ENCODE measurements at regions not wholly inside any gene's neighbourhood (a gene's known extent, or its start where the extent isn't known, plus 50 kb on each side); places are given as distances from the start of the nearest gene placed in this dataset.
"Not testable (repeated sequence)": the region's sequence is repeated elsewhere in the genome, so short reads cannot be mapped to it uniquely, and the experiment has no call there.

DNA sequence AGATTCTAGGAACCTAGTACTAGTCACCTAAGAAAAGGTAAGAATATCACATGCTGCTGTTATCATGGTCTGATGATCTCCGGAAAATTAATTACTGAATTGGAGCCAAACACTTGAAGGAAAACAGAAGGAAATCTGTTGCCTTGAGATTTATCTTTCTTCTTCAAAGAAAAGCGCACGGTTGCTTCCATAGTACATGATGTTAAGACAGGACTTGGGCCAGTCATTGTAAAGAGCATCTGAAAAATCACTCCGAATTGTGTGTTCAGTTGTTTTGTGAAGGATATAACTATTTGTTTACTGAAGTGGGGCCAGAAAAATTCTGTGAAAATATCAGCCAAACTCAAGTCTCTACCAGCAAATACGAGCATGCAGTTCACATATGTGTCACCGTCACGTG is 134.9 kb upstream of the FOXN3 start:
- H3K4me1 ChIP-seq: no peaks in the 10 kb centered on the region
- no peaks in the 10 kb centered on the region for H3K9me3 ChIP-seq
- peak in 1 of 4 donors; percentile 29 for ATAC-seq
- H3K27ac ChIP-seq: no peak overlapping the region
- DNase-seq: no peak
- no peak overlapping the region for H3K4me3 ChIP-seq
- H3K36me3 ChIP-seq (ENCODE audit: insufficient read depth in 1 of 2, low read depth in 1 of 2): no peaks in the 10 kb centered on the region
- intact Hi-C loops (cut with DNase I): no loop called here
- H3K27me3 ChIP-seq (ENCODE audit: insufficient read depth in 3 of 3, low read length in 2 of 3): no peaks in the 10 kb centered on the region
- TF ChIP-seq, protein P1, sequence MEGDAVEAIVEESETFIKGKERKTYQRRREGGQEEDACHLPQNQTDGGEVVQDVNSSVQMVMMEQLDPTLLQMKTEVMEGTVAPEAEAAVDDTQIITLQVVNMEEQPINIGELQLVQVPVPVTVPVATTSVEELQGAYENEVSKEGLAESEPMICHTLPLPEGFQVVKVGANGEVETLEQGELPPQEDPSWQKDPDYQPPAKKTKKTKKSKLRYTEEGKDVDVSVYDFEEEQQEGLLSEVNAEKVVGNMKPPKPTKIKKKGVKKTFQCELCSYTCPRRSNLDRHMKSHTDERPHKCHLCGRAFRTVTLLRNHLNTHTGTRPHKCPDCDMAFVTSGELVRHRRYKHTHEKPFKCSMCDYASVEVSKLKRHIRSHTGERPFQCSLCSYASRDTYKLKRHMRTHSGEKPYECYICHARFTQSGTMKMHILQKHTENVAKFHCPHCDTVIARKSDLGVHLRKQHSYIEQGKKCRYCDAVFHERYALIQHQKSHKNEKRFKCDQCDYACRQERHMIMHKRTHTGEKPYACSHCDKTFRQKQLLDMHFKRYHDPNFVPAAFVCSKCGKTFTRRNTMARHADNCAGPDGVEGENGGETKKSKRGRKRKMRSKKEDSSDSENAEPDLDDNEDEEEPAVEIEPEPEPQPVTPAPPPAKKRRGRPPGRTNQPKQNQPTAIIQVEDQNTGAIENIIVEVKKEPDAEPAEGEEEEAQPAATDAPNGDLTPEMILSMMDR (IDR thresholded peaks at IDR 0.05): no peak
- 78 to 83% (median 82%) methylated on average over 7 of the region's 7 CpGs for WGBS, 3 donors

DNA sequence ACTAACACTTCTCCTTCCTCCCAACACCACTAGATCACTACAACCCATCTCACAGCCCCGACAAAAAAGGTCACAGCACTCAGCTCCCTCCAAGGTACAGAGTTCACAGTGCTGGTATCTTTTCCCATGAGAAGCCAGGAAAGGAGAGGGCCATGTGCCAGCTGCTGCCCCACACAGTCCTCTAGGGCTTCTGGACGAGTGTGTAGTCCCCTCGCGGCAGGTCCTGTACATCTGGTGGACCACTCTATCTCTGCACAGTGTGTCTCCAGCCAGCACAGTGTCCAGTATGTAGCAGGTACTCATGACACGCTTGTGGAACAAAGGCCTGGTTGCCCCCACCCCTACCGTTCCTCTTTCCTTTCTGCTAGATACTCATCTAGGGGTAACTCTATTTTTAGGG is 134.4 kb upstream of the FOXN3 start:
- Histone ChIP-seq H3K4me1 (no peaks in the 10 kb centered on the region), H3K27me3 (ENCODE audit: insufficient read depth in 3 of 3, low read length in 2 of 3) (no peaks in the 10 kb centered on the region), H3K4me3 (no peak overlapping the region), H3K36me3 (ENCODE audit: insufficient read depth in 1 of 2, low read depth in 1 of 2) (no peaks in the 10 kb centered on the region), H3K9me3 (no peaks in the 10 kb centered on the region), H3K27ac (no peak overlapping the region)
- ATAC-seq (peak in 1 of 4 donors; percentile 52), DNase-seq (no peak)
- TF ChIP-seq, protein P1 (IDR thresholded peaks at IDR 0.05): no peak
- intact Hi-C loops (cut with DNase I): no loop called here
- WGBS, 3 donors: 52 to 67% (median 59%) methylated on average over 6 of the region's 6 CpGs

DNA sequence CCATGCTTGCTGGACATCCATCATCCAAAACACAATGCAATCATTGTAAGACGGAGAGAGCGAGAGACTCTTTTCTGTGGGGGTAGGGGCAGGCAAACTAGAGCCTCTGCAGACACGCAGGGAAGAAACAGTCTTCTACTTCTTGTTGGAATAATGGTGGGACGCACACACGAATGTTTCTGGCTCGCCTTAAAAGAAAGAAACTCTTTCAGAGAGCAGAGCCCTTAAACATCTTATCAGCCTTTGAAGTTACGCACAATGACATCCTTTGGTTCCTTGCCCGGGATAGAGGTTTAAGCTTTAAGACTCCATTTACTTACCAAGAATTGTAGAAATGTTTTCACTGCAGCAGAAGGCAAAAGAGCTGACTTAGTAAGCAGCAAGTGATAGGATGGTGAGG is 133.8 kb upstream of the FOXN3 start:
- 73 to 82% (median 80%) methylated on average over 8 of the region's 8 CpGs for WGBS, 3 donors
- TF ChIP-seq, protein P1 (IDR thresholded peaks at IDR 0.05): no peak
- Histone ChIP-seq H3K4me3 (no peak overlapping the region), H3K9me3 (no peaks in the 10 kb centered on the region), H3K27ac (no peak overlapping the region), H3K36me3 (ENCODE audit: insufficient read depth in 1 of 2, low read depth in 1 of 2) (no peaks in the 10 kb centered on the region), H3K27me3 (ENCODE audit: insufficient read depth in 3 of 3, low read length in 2 of 3) (no peaks in the 10 kb centered on the region), H3K4me1 (no peaks in the 10 kb centered on the region)
- DNase-seq (no peak), ATAC-seq (no peak)
- intact Hi-C loops (cut with DNase I): no loop called here

DNA sequence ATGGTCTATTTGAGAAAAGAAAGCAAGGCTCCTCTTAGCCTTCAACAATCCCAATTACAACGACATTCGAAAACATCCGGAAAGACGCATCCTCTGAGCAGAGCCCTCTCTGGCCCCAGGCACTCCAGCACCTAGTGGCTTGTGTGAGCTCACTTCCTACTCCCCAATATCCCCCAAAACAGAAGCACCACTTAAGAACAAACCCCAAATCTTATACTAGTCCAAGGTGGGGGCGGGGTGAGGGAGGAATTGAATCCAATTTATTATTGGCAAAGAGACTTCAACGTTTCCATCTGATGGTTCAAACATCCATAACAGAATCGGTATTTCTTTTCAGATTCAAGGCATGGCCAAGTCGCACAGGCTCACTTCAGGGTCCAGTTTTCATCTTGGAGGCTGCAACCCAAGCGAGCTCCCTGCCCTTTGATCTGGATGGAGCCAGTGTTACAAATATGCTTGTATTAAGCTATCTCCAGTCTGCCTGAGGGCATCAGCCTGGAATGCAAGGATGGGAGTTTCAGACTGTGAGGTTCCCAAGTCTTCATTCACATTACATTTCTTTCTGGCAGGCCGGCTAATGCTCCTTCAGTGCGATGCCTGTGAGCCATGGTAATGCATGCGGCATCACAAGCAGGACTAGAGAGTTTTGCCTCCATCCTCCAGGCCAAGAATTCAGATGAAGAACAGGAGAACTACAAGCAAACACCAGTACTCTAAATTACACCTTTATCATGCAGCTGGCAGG is 132.5 kb upstream of the FOXN3 start:
- Histone ChIP-seq H3K27me3 (ENCODE audit: insufficient read depth in 3 of 3, low read length in 2 of 3) (no peaks in the 10 kb centered on the region), H3K9me3 (no peaks in the 10 kb centered on the region), H3K36me3 (ENCODE audit: insufficient read depth in 1 of 2, low read depth in 1 of 2) (no peaks in the 10 kb centered on the region), H3K4me1 (no peaks in the 10 kb centered on the region), H3K4me3 (no peak overlapping the region), H3K27ac (no peak overlapping the region)
- intact Hi-C loops (cut with DNase I): no loop called here
- no peak for ATAC-seq
- DNase-seq: no peak
- TF ChIP-seq, protein P1 (IDR thresholded peaks at IDR 0.05): no peak
- WGBS, 3 donors: 81 to 91% (median 85%) methylated on average over 12 of the region's 12 CpGs

DNA sequence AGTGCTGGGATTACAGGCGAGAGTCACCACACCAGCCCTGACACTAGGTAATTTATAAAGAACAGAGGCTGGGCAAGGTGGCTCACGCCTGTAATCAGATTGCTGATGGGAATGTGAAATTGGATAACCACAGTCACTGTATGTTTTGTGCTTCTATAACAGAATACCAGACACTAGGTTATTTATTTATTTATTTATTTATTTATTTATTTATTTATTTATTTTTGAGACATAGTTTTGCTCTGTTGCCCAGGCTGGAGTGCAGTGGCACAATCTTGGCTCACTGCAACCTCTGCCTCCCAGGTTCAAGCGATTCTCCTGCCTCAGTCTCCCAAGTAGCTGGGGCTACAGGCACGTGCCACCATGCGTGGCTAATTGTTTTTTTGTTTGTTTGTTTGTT is 130.0 kb upstream of the FOXN3 start:
- H3K4me1 ChIP-seq; H3K36me3 ChIP-seq (ENCODE audit: insufficient read depth in 1 of 2, low read depth in 1 of 2); DNase-seq; H3K9me3 ChIP-seq; H3K27me3 ChIP-seq (ENCODE audit: insufficient read depth in 3 of 3, low read length in 2 of 3); intact Hi-C loops (cut with DNase I); H3K4me3 ChIP-seq; ATAC-seq; H3K27ac ChIP-seq: not testable (repeated sequence)
- 82 to 97% (median 96%) methylated on average over 5 of the region's 5 CpGs for WGBS, 3 donors

Data from psoas muscle (tissue), 7 donors.